PC-9 (cell line): ENCODE measurements at regions not wholly inside any gene's neighbourhood (a gene's known extent, or its start where the extent isn't known, plus 50 kb on each side); places are given as distances from the start of the nearest gene placed in this dataset.

Experiments used
- BruUV-seq: library from RNA; stranded (reverse); fragments of 400-500 nt; replicated peaks from 2 replicates; lab custom pipeline; 2021; lab: Mats Ljungman, UMichigan
- CTCF ChIA-PET: fragments of 300-600 bp; sonication (Branson Sonifier 250); formaldehyde crosslinking; loops from one replicate; lab custom pipeline; 2022; ENCODE audit warnings: antibody characterized with exemption; lab: Charles Lee
- POLR2A ChIA-PET: fragments of 300-600 bp; sonication (Branson Sonifier 250); formaldehyde crosslinking; loops from one replicate; lab custom pipeline; 2022; ENCODE audit warnings: antibody characterized with exemption; ENCODE audit not compliant: unreplicated experiment; lab: Charles Lee
- DNase-seq, 2 experiments: peaks; one replicate each; pipeline versions ENCODE4 v3.0.0 to v3.0.0-alpha.2; 2015 to 2022; ENCODE audit warnings: mixed read lengths in 1 of 2
- H2AFZ ChIP-seq: fragments of 200-600 bp; sonication (generic); 2 replicates; pipeline ENCODE4 v1.8.1; 2017; ENCODE audit warnings: antibody characterized with exemption
- H3F3A ChIP-seq: fragments of 200-600 bp; sonication (generic); 2 replicates; pipeline ENCODE4 v1.8.1; 2017; ENCODE audit warnings: antibody characterized with exemption, mild to moderate bottlenecking, low read depth; ENCODE audit not compliant: insufficient read depth
- H3K27ac ChIP-seq: fragments of 200-600 bp; sonication (generic); 2 replicates; pipeline ENCODE4 v1.6.1; 2016; ENCODE audit warnings: mixed run types
- H3K27me3 ChIP-seq: fragments of 200-600 bp; sonication (generic); 2 replicates; pipeline ENCODE4 v1.6.1; 2016; ENCODE audit warnings: low read depth, mixed run types; ENCODE audit not compliant: insufficient read depth
- H3K36me3 ChIP-seq: fragments of 200-600 bp; sonication (generic); 2 replicates; pipeline ENCODE4 v1.6.1; 2016; ENCODE audit warnings: low read depth, mixed run types
- H3K4me1 ChIP-seq: fragments of 200-600 bp; sonication (generic); replicated peaks from 2 replicates; pipeline ENCODE4 v1.6.1; 2016; ENCODE audit warnings: mixed run types; ENCODE audit not compliant: insufficient read depth
- H3K4me2 ChIP-seq: fragments of 200-600 bp; sonication (generic); 2 replicates; pipeline ENCODE4 v1.6.1; 2017; ENCODE audit warnings: mixed run types
- H3K4me3 ChIP-seq: fragments of 200-600 bp; sonication (generic); 2 replicates; pipeline ENCODE4 v1.6.1; 2016; ENCODE audit warnings: mixed run types
- H3K79me2 ChIP-seq: fragments of 200-600 bp; sonication (generic); 2 replicates; pipeline ENCODE4 v1.6.1; 2017; ENCODE audit warnings: low read depth, mixed run types
- H3K9me2 ChIP-seq: fragments of 200-600 bp; sonication (generic); 2 replicates; pipeline ENCODE4 v1.8.1; 2017; ENCODE audit warnings: mild to moderate bottlenecking; ENCODE audit not compliant: insufficient read depth
- H3K9me3 ChIP-seq: fragments of 200-600 bp; sonication (generic); 2 replicates; pipeline ENCODE4 v1.8.1; 2016; ENCODE audit warnings: low read depth; ENCODE audit not compliant: insufficient read depth
- H4K20me1 ChIP-seq: fragments of 200-600 bp; sonication (generic); 2 replicates; pipeline ENCODE4 v1.8.1; 2017; ENCODE audit not compliant: insufficient read depth
- CTCF ChIP-seq: fragments of 200-600 bp; sonication (generic); conservative IDR thresholded peaks from 2 replicates; pipeline ENCODE4 v1.6.1; 2017; ENCODE audit warnings: mixed run types, antibody characterized with exemption, mild to moderate bottlenecking, moderate library complexity
- EZH2 ChIP-seq: fragments of 200-600 bp; sonication (generic); IDR thresholded peaks from 2 replicates; pipeline ENCODE4 v1.8.0; 2017; ENCODE audit warnings: antibody characterized with exemption, low read depth
- intact Hi-C: fragments of 100-400 bp; cut with micrococcal nuclease; formaldehyde crosslinking; loops from one replicate; pipeline ENCODE4 v1.10.0; 2022; ENCODE audit not compliant: unreplicated experiment

- Histone ChIP-seq H4K20me1 (no peaks in the 10 kb centered on the region), H3K9me3 (no peaks in the 10 kb centered on the region), H3K9me2 (no peaks in the 10 kb centered on the region), H3K79me2 (no peaks in the 10 kb centered on the region), H3K4me3 (no peak overlapping the region), H3K4me1 (no peaks in the 10 kb centered on the region), H3K36me3 (no peaks in the 10 kb centered on the region), H3K27me3 (peaks cover 11% of the 10 kb centered on the region; the same call in 1 of the 2 replicates), H2AFZ (no peak overlapping the region), H3K27ac (no peak overlapping the region), H3K4me2 (no peak overlapping the region), H3F3A (no peaks in the 10 kb centered on the region)
- peak; percentile 3 to 45 for DNase-seq
- intact Hi-C loops, result no loop called here
- CTCF ChIA-PET, result no interaction called here
- POLR2A ChIA-PET, result no interaction called here
- no TSS peak for BruUV-seq
- peak; percentile 41 for TF ChIP-seq CTCF
- TF ChIP-seq EZH2, result no peak
Observed at GRCh38 chr18:77702686-77703085, 453.0 kb downstream of the GALR1 start.

GRCh38 chr18:77705301-77705700, 455.7 kb downstream of the GALR1 start:
- CTCF ChIA-PET, result no interaction called here

GRCh38 chr18:77708826-77709506, 459.3 kb downstream of the GALR1 start:
- TF ChIP-seq CTCF, result no peak
- TF ChIP-seq EZH2, result no peak
- peaks cover 11% of the 10 kb centered on the region; the same call in 1 of the 2 replicates for H3K27me3 ChIP-seq
- ChIA-PET POLR2A (no interaction called here), CTCF (no interaction called here)
- DNase-seq, result no peak
- no peak overlapping the region for H3K4me2 ChIP-seq
- H3K4me1 ChIP-seq, result no peaks in the 10 kb centered on the region
- no TSS peak for BruUV-seq
- H3K36me3 ChIP-seq, result no peaks in the 10 kb centered on the region
- no peaks in the 10 kb centered on the region for H3K9me2 ChIP-seq
- H2AFZ ChIP-seq, result no peak overlapping the region
- intact Hi-C loops, result no loop called here
- H3K4me3 ChIP-seq, result no peak overlapping the region
- no peak overlapping the region for H3K27ac ChIP-seq
- H3K9me3 ChIP-seq, result no peaks in the 10 kb centered on the region
- H3K79me2 ChIP-seq, result no peaks in the 10 kb centered on the region
- no peaks in the 10 kb centered on the region for H3F3A ChIP-seq
- no peaks in the 10 kb centered on the region for H4K20me1 ChIP-seq

More at GRCh38 chr18:77705301-77705700, 455.7 kb downstream of the GALR1 start:
- no TSS peak for BruUV-seq
- no peaks in the 10 kb centered on the region for H3K36me3 ChIP-seq
- H3K4me3 ChIP-seq, result no peak overlapping the region
- H3F3A ChIP-seq, result no peaks in the 10 kb centered on the region
- no peaks in the 10 kb centered on the region for H3K79me2 ChIP-seq
- H3K4me1 ChIP-seq, result no peaks in the 10 kb centered on the region
- no peak for DNase-seq
- POLR2A ChIA-PET, result no interaction called here
- TF ChIP-seq EZH2 (no peak), CTCF (no peak)
- intact Hi-C loops, result no loop called here
- no peak overlapping the region for H3K4me2 ChIP-seq
- H4K20me1 ChIP-seq, result no peaks in the 10 kb centered on the region
- H3K27me3 ChIP-seq, result peaks cover 11% of the 10 kb centered on the region; the same call in 1 of the 2 replicates
- no peak overlapping the region for H2AFZ ChIP-seq
- H3K9me3 ChIP-seq, result no peaks in the 10 kb centered on the region
- no peak overlapping the region for H3K27ac ChIP-seq
- no peaks in the 10 kb centered on the region for H3K9me2 ChIP-seq
